GM23338 (cell line): ENCODE measurements at regions not wholly inside any gene's neighbourhood (a gene's known extent, or its start where the extent isn't known, plus 50 kb on each side); places are given as distances from the start of the nearest gene placed in this dataset.

ENCODE experiments used
- CREB1 ChIP-seq: fragments of 250-450 bp; sonication (Bioruptor Pico); IDR thresholded peaks from 2 replicates; pipeline ENCODE4 v1.5.0; 2020; ENCODE audit warnings: low read depth, mild to moderate bottlenecking, moderate library complexity
- EZH2 ChIP-seq: fragments of 200-600 bp; sonication (generic); IDR thresholded peaks from one replicate; pipeline ENCODE4 v1.8.0; 2017; ENCODE audit warnings: antibody characterized with exemption, mild to moderate bottlenecking, low read depth; ENCODE audit not compliant: unreplicated experiment
- EZH2phosphoT487 ChIP-seq: fragments of 200-600 bp; sonication (generic); IDR thresholded peaks from one replicate; pipeline ENCODE4 v1.8.1; 2018; ENCODE audit warnings: antibody characterized with exemption; ENCODE audit not compliant: unreplicated experiment
- NANOG ChIP-seq: IDR thresholded peaks from 2 replicates; pipeline ENCODE4 v1.6.1; 2016; ENCODE audit warnings: antibody characterized with exemption, borderline replicate concordance
- POLR2AphosphoS5 ChIP-seq: IDR thresholded peaks from 2 replicates; pipeline ENCODE4 v1.6.1; 2016; ENCODE audit warnings: antibody characterized with exemption, low read depth
- STAT1 ChIP-seq: IDR thresholded peaks from one replicate; pipeline ENCODE4 v1.6.1; 2016; ENCODE audit warnings: antibody characterized with exemption; ENCODE audit not compliant: unreplicated experiment
- ZNF331 ChIP-seq: fragments of 250-450 bp; sonication (Bioruptor Pico); IDR thresholded peaks from 2 replicates; pipeline ENCODE4 v1.5.0; 2020; ENCODE audit warnings: low read depth, mild to moderate bottlenecking, moderate library complexity
- TF ChIP-seq, protein P1 (sequence below): IDR thresholded peaks from one replicate; pipeline ENCODE4 v1.6.1; 2018; ENCODE audit warnings: antibody characterized with exemption; ENCODE audit not compliant: unreplicated experiment
- TF ChIP-seq, protein P2 (sequence below), 2 experiments: fragments of 200-600 bp in 1 of 2; sonication (generic) in 1 of 2; conservative IDR thresholded peaks; 2 replicates each; pipeline versions ENCODE4 v1.5.1 to v1.6.1; 2016 to 2017; ENCODE audit warnings: antibody characterized with exemption in 2 of 2, low read depth in 2 of 2, mild to moderate bottlenecking in 2 of 2, moderate library complexity in 1 of 2
- TF ChIP-seq, protein P3 (sequence below): fragments of 250-450 bp; sonication (Bioruptor Pico); IDR thresholded peaks from 2 replicates; pipeline ENCODE4 v1.5.0; 2020; ENCODE audit warnings: mild to moderate bottlenecking, moderate library complexity

DNA sequence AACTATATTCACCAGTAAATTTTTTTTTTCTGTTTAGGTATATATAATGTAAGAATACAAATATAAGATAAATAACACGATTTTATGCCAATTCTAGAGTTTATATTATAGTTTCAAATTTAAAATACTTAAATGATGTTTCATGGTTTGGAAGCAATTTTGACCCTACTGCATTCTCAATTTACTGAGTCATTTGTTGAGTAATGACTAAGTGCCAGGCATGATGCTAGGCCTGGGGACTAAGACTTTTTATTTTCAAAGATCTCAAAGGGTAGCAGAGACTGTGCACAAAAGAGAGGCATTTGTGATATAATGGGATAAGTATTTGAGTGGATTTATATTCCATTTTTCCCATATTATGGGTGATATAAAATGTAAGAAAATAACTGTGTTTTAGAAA is 78.9 kb upstream of the SMIM30 start:
- TF ChIP-seq, protein P1, sequence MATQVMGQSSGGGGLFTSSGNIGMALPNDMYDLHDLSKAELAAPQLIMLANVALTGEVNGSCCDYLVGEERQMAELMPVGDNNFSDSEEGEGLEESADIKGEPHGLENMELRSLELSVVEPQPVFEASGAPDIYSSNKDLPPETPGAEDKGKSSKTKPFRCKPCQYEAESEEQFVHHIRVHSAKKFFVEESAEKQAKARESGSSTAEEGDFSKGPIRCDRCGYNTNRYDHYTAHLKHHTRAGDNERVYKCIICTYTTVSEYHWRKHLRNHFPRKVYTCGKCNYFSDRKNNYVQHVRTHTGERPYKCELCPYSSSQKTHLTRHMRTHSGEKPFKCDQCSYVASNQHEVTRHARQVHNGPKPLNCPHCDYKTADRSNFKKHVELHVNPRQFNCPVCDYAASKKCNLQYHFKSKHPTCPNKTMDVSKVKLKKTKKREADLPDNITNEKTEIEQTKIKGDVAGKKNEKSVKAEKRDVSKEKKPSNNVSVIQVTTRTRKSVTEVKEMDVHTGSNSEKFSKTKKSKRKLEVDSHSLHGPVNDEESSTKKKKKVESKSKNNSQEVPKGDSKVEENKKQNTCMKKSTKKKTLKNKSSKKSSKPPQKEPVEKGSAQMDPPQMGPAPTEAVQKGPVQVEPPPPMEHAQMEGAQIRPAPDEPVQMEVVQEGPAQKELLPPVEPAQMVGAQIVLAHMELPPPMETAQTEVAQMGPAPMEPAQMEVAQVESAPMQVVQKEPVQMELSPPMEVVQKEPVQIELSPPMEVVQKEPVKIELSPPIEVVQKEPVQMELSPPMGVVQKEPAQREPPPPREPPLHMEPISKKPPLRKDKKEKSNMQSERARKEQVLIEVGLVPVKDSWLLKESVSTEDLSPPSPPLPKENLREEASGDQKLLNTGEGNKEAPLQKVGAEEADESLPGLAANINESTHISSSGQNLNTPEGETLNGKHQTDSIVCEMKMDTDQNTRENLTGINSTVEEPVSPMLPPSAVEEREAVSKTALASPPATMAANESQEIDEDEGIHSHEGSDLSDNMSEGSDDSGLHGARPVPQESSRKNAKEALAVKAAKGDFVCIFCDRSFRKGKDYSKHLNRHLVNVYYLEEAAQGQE = no peak
- no peak for TF ChIP-seq NANOG
- TF ChIP-seq, protein P2, sequence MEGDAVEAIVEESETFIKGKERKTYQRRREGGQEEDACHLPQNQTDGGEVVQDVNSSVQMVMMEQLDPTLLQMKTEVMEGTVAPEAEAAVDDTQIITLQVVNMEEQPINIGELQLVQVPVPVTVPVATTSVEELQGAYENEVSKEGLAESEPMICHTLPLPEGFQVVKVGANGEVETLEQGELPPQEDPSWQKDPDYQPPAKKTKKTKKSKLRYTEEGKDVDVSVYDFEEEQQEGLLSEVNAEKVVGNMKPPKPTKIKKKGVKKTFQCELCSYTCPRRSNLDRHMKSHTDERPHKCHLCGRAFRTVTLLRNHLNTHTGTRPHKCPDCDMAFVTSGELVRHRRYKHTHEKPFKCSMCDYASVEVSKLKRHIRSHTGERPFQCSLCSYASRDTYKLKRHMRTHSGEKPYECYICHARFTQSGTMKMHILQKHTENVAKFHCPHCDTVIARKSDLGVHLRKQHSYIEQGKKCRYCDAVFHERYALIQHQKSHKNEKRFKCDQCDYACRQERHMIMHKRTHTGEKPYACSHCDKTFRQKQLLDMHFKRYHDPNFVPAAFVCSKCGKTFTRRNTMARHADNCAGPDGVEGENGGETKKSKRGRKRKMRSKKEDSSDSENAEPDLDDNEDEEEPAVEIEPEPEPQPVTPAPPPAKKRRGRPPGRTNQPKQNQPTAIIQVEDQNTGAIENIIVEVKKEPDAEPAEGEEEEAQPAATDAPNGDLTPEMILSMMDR (conservative IDR thresholded peaks at IDR 0.05; ENCODE audit: low read depth in 2 of 2) = no peak
- TF ChIP-seq POLR2AphosphoS5 = no peak
- no peak for TF ChIP-seq EZH2
- TF ChIP-seq CREB1 (CRISPR knock-in tag) = no peak
- no peak for TF ChIP-seq EZH2phosphoT487
- TF ChIP-seq, protein P3, sequence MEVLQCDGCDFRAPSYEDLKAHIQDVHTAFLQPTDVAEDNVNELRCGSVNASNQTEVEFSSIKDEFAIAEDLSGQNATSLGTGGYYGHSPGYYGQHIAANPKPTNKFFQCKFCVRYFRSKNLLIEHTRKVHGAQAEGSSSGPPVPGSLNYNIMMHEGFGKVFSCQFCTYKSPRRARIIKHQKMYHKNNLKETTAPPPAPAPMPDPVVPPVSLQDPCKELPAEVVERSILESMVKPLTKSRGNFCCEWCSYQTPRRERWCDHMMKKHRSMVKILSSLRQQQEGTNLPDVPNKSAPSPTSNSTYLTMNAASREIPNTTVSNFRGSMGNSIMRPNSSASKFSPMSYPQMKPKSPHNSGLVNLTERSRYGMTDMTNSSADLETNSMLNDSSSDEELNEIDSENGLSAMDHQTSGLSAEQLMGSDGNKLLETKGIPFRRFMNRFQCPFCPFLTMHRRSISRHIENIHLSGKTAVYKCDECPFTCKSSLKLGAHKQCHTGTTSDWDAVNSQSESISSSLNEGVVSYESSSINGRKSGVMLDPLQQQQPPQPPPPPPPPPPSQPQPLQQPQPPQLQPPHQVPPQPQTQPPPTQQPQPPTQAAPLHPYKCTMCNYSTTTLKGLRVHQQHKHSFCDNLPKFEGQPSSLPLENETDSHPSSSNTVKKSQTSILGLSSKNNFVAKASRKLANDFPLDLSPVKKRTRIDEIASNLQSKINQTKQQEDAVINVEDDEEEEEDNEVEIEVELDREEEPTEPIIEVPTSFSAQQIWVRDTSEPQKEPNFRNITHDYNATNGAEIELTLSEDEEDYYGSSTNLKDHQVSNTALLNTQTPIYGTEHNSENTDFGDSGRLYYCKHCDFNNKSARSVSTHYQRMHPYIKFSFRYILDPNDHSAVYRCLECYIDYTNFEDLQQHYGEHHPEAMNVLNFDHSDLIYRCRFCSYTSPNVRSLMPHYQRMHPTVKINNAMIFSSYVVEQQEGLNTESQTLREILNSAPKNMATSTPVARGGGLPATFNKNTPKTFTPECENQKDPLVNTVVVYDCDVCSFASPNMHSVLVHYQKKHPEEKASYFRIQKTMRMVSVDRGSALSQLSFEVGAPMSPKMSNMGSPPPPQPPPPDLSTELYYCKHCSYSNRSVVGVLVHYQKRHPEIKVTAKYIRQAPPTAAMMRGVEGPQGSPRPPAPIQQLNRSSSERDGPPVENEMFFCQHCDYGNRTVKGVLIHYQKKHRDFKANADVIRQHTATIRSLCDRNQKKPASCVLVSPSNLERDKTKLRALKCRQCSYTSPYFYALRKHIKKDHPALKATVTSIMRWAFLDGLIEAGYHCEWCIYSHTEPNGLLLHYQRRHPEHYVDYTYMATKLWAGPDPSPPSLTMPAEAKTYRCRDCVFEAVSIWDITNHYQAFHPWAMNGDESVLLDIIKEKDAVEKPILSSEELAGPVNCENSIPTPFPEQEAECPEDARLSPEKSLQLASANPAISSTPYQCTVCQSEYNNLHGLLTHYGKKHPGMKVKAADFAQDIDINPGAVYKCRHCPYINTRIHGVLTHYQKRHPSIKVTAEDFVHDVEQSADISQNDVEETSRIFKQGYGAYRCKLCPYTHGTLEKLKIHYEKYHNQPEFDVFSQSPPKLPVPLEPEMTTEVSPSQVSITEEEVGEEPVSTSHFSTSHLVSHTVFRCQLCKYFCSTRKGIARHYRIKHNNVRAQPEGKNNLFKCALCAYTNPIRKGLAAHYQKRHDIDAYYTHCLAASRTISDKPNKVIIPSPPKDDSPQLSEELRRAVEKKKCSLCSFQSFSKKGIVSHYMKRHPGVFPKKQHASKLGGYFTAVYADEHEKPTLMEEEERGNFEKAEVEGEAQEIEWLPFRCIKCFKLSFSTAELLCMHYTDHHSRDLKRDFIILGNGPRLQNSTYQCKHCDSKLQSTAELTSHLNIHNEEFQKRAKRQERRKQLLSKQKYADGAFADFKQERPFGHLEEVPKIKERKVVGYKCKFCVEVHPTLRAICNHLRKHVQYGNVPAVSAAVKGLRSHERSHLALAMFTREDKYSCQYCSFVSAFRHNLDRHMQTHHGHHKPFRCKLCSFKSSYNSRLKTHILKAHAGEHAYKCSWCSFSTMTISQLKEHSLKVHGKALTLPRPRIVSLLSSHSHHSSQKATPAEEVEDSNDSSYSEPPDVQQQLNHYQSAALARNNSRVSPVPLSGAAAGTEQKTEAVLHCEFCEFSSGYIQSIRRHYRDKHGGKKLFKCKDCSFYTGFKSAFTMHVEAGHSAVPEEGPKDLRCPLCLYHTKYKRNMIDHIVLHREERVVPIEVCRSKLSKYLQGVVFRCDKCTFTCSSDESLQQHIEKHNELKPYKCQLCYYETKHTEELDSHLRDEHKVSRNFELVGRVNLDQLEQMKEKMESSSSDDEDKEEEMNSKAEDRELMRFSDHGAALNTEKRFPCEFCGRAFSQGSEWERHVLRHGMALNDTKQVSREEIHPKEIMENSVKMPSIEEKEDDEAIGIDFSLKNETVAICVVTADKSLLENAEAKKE (CRISPR knock-in tag) = no peak
- TF ChIP-seq STAT1 = no peak
- TF ChIP-seq ZNF331 = no peak
